ENCODE measurements at regions not wholly inside any gene's neighbourhood (a gene's known extent, or its start where the extent isn't known, plus 50 kb on each side); places are given as distances from the start of the nearest gene placed in this dataset.

GRCh38 chr13:22412452-22412851, 741.6 kb downstream of the FGF9 start:
- ChIA-PET CTCF (ENCODE audit: partially characterized antibody) (no interaction called here), POLR2A (ENCODE audit: partially characterized antibody) (no interaction called here)
- H3K36me3 ChIP-seq (ENCODE audit: control insufficient read depth in 2 of 4, insufficient read depth in 4 of 4, low read length in 3 of 4): no peaks in the 10 kb centered on the region

More at GRCh38 chr13:22412452-22412851, 741.6 kb downstream of the FGF9 start:
- Histone ChIP-seq H3K79me2 (ENCODE audit: control insufficient read depth in 1 of 2, insufficient read depth in 2 of 2, low read length in 2 of 2) (no peaks in the 10 kb centered on the region), H3K23ac (ENCODE audit: insufficient read length) (no peak overlapping the region), H3K79me1 (ENCODE audit: low read depth, low read length) (no peaks in the 10 kb centered on the region), H4K20me1 (replicated peaks in 1 of 2; ENCODE audit: control insufficient read depth in 1 of 2, insufficient read depth in 2 of 2, low read length in 2 of 2) (no peaks in the 10 kb centered on the region), H3K4me1 (replicated peaks in 1 of 4; ENCODE audit: control insufficient read depth in 3 of 4, insufficient read depth in 4 of 4, low read length in 3 of 4) (peaks cover 0 to 4% (median 0%) of the 10 kb centered on the region in 4 experiments; a peak in 1 of 7 replicates), H3K18ac (ENCODE audit: extremely low read depth, low read length) (no peak overlapping the region), H3K27ac (ENCODE audit: low read depth, low read length) (no peak overlapping the region), H4K5ac (ENCODE audit: insufficient read length, low read depth, low read length) (no peak overlapping the region), H2BK12ac (ENCODE audit: low read depth, low read length) (no peak overlapping the region), H3K9ac (replicated peaks in 1 of 4; ENCODE audit: extremely low read depth in 1 of 4, low read depth in 3 of 4, low read length in 3 of 4) (no peak overlapping the region), H3K4me2 (ENCODE audit: insufficient read depth in 1 of 2, low read depth in 2 of 2, low read length in 2 of 2) (no peak overlapping the region), H3K9me3 (ENCODE audit: insufficient read depth in 2 of 2, low read depth in 1 of 2, low read length in 1 of 2) (peaks cover 6 to 10% of the 10 kb centered on the region in 2 experiments; a peak in 1 of 4 replicates), H3K14ac (ENCODE audit: insufficient read length) (no peak overlapping the region), H4K91ac (replicated peaks; ENCODE audit: insufficient read length, low read length) (no peak overlapping the region), H3K4ac (replicated peaks; ENCODE audit: insufficient read length, low read depth, low read length) (no peak overlapping the region), H2BK15ac (ENCODE audit: low read length) (no peak overlapping the region), H2AFZ (ENCODE audit: low read length) (no peak overlapping the region), H2BK5ac (ENCODE audit: low read depth, low read length) (no peak overlapping the region), H3K23me2 (ENCODE audit: low read depth, low read length) (no peaks in the 10 kb centered on the region), H2BK120ac (replicated peaks; ENCODE audit: low read depth, low read length) (no peak overlapping the region), H3K4me3 (ENCODE audit: extremely low read depth in 1 of 4, insufficient read depth in 2 of 4, low read depth in 3 of 4, low read length in 4 of 4) (no peak overlapping the region), H2AK5ac (ENCODE audit: low read depth, low read length) (no peak overlapping the region), H3K56ac (replicated peaks; ENCODE audit: insufficient read length, low read depth, low read length) (no peak overlapping the region), H2BK20ac (ENCODE audit: low read length) (no peak overlapping the region), H4K8ac (ENCODE audit: extremely low read depth, insufficient read depth, low read length) (no peak overlapping the region), H3K27me3 (replicated peaks in 1 of 4; ENCODE audit: control insufficient read depth in 3 of 4, extremely low read depth in 1 of 4, insufficient read depth in 3 of 4, low read length in 3 of 4) (no peaks in the 10 kb centered on the region)
- no peak for TF ChIP-seq SIN3A (conservative IDR thresholded peaks at IDR 0.05 in 1 of 2, IDR thresholded peaks at IDR 0.05 in 1 of 2; ENCODE audit: low read depth in 1 of 2, low read length in 2 of 2)
- TF ChIP-seq MAFK (IDR thresholded peaks at IDR 0.05; ENCODE audit: low read depth, low read length): 0 out of 2 replicates have a peak, but pooled peaks have one; percentile 17
- no peak for DNase-seq (ENCODE audit: low read depth in 1 of 2, low spot score in 2 of 2)
- no peak for FAIRE-seq
- 96% methylated on average over 1 of the region's 1 CpG; no CpG with 5 or more reads in 1 of the 2 experiments for WGBS, 2 experiments (ENCODE audit: extremely low coverage in 1 of 2, insufficient coverage in 1 of 2, insufficient read length in 1 of 2, insufficient replicate concordance in 2 of 2, low coverage in 1 of 2, low lambda C conversion rate in 2 of 2, missing lambda C conversion rate in 1 of 2)
